HG03139 (cell line): ENCODE measurements at regions not wholly inside any gene's neighbourhood (a gene's known extent, or its start where the extent isn't known, plus 50 kb on each side); places are given as distances from the start of the nearest gene placed in this dataset.

ENCODE experiments used
- ATAC-seq: cut with Tn5 transposase; IDR thresholded peaks from one replicate; pipeline ENCODE4 v1.9.1; 2021; ENCODE audit not compliant: unreplicated experiment

DNA sequence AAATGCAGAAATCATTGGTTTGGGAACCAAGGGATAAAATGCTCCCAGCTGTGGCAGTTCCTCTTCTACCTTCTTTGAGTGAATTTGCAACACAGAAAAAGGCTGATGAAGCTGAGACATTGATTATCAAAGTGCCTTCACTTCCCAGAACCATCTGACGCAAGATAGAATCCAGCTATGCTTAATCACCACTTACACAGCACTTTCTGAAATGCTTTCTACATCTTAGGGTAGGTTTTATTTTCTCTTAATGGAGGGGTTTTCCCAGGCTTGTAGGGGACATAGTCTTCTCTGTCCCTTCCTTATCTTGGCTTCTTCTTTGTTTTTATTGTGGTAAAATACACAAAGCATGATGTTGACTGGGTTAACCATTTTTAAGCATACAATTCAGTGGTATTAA, 332.6 kb upstream of the ZNF32 start:
- no peak for ATAC-seq

- no peak for ATAC-seq
Observed at GRCh38 chr10:43980715-43981114, 332.0 kb upstream of the ZNF32 start.

- ATAC-seq, result no peak
Observed at GRCh38 chr10:43980313-43980712, 331.6 kb upstream of the ZNF32 start.

GRCh38 chr10:43979551-43979950, 330.9 kb upstream of the ZNF32 start:
- ATAC-seq, result no peak

DNA sequence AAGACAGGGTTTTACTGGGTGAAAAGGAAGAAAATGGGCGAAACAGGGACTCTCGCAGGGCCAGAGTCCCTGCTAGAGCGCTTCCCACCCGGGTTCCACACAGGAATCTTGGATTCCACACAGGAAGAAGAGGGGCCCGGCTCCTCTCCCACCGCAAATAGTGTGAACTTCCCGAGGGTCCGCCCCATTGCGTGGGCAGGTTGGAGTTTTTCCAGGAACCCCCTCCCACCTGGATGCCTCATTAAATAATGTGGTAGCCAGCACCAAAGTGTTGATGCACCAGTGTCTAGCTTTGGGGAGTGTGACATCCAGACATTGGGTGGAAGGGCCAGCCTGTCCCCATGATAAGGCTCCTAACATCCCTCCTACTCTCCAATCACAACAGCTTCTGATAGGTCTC, 330.3 kb upstream of the ZNF32 start:
- ATAC-seq, result no peak

DNA sequence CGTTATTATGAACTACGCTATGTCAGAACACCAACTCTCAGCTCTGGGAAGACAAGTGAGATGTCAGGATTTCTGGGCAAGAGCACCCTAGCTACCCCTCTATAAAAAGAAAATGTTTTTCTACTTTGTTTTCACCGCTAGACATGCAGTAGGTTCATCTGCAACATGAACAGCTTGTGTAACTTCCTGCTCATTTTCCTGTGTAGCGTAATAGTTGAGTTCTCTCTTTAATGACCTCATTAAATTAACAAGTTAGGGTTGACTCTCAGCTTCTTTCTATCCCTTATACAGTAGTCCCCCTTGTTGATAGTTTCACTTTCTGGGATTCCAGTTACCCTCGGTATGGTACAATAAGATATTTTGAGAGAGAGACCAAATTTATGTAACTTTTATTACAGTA, 329.4 kb upstream of the ZNF32 start:
- ATAC-seq, result no peak

DNA sequence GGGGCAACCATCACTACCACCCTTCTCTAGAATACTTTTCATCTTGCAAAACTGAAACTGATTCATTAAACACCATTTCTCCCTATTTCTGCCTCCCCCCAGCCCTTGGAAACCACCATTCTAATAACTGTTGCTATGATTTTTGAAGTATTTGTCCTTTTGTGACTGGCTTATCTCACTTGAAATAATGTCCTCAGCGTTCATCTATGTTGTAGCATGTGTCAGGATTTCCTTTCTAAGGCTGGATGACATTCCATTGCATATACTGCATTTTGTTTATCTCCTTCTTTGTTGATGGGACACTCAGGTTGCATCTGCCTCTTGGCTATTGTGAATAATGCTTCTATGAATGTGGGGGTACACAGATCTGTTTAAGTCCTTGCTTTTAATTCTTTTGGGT, 327.6 kb upstream of the ZNF32 start:
- ATAC-seq, result no peak

DNA sequence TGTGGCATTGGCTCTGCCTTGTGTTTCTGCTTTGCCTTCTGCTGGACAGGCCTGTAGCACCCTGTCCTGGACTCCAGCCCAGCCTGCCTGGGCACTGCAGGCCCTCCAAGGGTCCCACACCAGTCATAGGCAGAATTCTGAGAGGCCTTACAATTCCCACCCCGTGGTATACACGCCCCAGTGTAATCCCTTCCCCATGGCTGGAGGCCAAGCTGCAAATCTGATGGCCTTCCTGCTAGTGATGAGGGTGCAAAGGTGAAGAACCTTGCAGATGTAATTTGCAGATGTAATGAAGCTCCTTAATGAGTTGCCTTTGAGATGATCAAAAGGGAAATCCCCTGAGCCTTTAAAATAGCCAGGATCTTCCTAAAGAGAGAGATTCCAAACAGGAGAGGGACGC, 325.1 kb upstream of the ZNF32 start:
- no peak for ATAC-seq

- no peak for ATAC-seq
Observed at GRCh38 chr10:43972976-43973647, 324.4 kb upstream of the ZNF32 start.

- no peak for ATAC-seq
Observed at GRCh38 chr10:43971981-43972380, 323.3 kb upstream of the ZNF32 start.

DNA sequence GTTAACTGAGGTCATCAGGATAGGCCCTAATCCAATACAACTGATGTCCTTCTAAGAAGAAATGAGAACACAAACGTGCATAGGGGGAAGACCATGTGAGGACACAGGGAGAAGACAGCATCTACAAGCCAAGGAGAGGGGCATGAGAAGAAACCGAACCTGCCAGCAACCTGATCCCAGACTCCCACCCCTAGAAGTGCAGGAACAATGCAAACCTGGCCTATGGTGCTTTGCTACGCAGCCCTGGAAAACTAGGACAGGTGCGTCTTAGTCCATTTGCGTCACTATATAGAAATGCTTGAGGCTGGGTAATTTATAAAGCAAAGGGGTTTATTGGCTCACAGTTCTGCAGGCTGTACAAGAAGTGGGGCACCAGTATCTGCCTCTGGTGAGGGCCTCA, 322.6 kb upstream of the ZNF32 start:
- ATAC-seq, result no peak

- no peak for ATAC-seq
Observed at GRCh38 chr10:43970717-43971116, 322.0 kb upstream of the ZNF32 start.

- ATAC-seq, result no peak
Observed at GRCh38 chr10:43970018-43970698, 321.5 kb upstream of the ZNF32 start.

- no peak for ATAC-seq
Observed at GRCh38 chr10:43969506-43969905, 320.8 kb upstream of the ZNF32 start.

- ATAC-seq, result no peak
Observed at GRCh38 chr10:43968961-43969360, 320.3 kb upstream of the ZNF32 start.

GRCh38 chr10:43968076-43968475, 319.4 kb upstream of the ZNF32 start:
- no peak for ATAC-seq

DNA sequence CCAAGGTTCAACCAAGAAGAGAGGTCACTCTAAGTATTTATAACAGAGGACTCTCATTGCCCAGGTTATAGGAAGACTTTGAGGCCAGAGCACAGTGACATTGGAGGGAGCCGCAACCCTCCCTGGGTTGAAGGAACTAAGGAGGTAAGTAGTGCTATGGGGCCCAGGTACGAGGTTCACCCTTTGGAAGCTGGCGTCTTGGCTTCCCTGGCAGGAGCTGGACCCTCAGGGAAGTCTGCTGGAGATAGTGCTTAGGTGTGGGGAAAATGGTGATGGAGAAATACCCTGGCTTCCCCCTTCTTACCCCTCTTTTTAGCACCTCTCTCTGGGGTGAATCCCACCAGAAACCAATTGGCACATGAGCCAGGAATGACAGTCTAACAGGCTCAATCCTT, 317.9 kb upstream of the ZNF32 start:
- no peak for ATAC-seq

DNA sequence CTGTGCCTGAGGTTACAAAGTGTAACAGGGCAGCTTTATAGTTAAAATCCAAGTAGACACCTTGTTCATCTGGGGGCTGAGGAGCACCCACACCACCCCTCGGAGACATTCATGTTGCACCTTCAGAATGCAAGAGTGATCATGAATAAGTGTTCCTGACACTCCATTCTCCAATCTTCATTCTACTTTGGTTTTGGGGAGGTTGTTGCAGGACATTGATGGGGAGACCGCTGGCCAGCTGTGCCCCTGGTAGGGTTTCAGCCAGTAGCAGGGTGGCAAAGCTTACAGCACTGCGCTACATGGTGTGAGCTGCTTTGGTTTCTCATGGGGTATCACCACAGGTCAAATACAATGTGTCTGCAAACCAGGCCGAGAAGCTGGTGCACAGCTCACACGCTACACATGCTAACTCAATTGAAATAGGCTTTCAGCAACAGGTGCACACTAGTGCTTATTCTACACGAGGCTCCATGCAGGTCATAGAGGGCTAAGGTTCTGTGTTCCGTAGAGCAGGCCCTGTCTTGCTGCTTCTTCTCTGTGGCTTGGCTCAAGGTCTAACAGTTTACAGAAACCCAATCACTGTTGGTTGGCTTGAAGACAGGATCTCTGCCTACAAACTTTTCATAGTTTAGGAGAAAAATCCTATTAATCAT, 317.4 kb upstream of the ZNF32 start:
- no peak for ATAC-seq

- ATAC-seq, result no peak
Observed at GRCh38 chr10:43965033-43965917, 316.6 kb upstream of the ZNF32 start.

- ATAC-seq, result no peak
Observed at GRCh38 chr10:43964486-43964885, 315.8 kb upstream of the ZNF32 start.

DNA sequence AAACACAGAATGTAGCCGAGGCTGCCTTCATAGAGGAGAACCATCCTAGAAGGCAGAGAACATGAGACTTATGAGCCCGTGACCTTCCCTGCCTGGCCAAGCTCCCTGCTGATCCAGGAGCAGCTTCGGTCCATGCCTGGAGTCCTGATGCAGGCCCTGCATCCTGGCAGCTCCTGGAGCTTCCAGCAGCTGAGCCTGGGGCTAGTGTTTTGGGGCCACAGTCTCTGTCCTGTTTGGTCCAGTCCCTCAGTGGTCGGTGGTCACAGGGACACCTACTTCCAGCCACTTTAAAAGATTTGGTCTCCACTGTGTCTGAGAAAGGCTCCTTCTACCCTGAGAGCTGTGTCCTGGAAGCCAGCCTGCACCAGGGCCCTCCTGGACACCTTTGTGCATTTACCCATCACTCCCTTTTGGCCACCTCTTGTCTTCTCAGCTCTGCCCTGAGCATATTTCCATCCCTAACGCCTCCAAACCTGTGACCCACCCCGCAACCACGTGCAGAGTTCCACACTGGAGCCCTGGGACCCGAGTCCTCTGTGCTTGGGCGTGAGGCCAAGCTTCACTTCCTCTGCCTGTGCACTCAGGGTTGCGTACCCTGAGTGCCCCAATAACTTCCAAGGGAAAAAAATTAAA, 315.2 kb upstream of the ZNF32 start:
- no peak for ATAC-seq
